Prostate gland (tissue), 2 donors: ENCODE measurements at regions not wholly inside any gene's neighbourhood (a gene's known extent, or its start where the extent isn't known, plus 50 kb on each side); places are given as distances from the start of the nearest gene placed in this dataset.

ENCODE experiments used
- POLR2A ChIP-seq: fragments of 450-650 bp; IDR thresholded peaks from one replicate; pipeline ENCODE4 v1.6.1; 2016; ENCODE audit warnings: antibody characterized with exemption, mild to moderate bottlenecking
- TF ChIP-seq, protein P1 (sequence below), 4 experiments: fragments of 200-600 bp in 2 of 4; fragments of 450-650 bp in 2 of 4; sonication (generic) in 2 of 4; IDR thresholded peaks; 1 replicate in 3 of 4; 2 replicates in 1 of 4; pipeline ENCODE4 v1.5.1; 2016 to 2019; ENCODE audit warnings: antibody characterized with exemption in 4 of 4, mild to moderate bottlenecking in 2 of 4, moderate library complexity in 2 of 4

DNA sequence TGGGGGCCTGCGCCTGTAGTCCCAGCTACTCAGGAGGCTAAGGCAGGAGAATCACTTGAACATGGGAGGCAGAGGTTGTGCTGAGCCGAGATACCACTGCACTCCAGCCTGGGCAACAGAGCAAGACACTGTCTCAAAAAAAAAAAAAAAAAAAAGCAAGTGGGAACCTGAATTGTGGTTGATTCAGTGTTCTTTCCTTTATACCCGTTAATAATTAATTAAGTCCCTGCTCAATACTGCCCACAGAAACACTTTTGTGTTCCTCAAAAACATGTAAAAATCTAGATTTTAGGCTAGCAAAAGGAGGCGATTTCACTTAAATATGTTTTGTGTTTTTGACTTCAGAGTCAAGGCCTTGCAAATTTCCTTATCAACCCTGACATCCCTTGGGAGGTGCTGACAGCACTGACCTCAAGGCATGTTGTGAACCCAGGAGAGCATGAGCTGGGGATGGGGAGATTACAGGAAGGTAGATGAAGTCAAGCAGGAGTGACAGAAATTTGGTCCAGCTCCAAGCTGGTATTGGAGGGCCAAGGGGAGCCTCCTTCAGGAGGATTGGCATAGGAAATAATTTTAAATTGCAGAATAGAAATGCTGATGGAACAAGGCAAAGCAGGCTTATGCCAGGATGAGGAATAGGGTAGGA lies 89.0 kb upstream of the PNPT1 start:
- TF ChIP-seq, protein P1, sequence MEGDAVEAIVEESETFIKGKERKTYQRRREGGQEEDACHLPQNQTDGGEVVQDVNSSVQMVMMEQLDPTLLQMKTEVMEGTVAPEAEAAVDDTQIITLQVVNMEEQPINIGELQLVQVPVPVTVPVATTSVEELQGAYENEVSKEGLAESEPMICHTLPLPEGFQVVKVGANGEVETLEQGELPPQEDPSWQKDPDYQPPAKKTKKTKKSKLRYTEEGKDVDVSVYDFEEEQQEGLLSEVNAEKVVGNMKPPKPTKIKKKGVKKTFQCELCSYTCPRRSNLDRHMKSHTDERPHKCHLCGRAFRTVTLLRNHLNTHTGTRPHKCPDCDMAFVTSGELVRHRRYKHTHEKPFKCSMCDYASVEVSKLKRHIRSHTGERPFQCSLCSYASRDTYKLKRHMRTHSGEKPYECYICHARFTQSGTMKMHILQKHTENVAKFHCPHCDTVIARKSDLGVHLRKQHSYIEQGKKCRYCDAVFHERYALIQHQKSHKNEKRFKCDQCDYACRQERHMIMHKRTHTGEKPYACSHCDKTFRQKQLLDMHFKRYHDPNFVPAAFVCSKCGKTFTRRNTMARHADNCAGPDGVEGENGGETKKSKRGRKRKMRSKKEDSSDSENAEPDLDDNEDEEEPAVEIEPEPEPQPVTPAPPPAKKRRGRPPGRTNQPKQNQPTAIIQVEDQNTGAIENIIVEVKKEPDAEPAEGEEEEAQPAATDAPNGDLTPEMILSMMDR (IDR thresholded peaks at IDR 0.05): no peak
- TF ChIP-seq POLR2A: no peak
